Fibroblast of the aortic adventitia (primary cell): ENCODE measurements at regions not wholly inside any gene's neighbourhood (a gene's known extent, or its start where the extent isn't known, plus 50 kb on each side); places are given as distances from the start of the nearest gene placed in this dataset.
"Not testable (repeated sequence)": the region's sequence is repeated elsewhere in the genome, so short reads cannot be mapped to it uniquely, and the experiment has no call there.

Experiments
- DNase-seq: peaks from one replicate; pipeline ENCODE4 v3.0.0-alpha.2; 2010; ENCODE audit warnings: low read depth
- H3K4me3 ChIP-seq: 2 replicates; pipeline ENCODE4 v1.5.1; 2011; ENCODE audit warnings: low read depth, mild to moderate bottlenecking, control low read depth, low read length, moderate library complexity
- TF ChIP-seq, protein P1 (sequence below): IDR thresholded peaks from 2 replicates; pipeline ENCODE4 v1.5.1; 2011; ENCODE audit warnings: mild to moderate bottlenecking, low read length, control low read depth, inconsistent platforms; ENCODE audit not compliant: insufficient read depth

DNA sequence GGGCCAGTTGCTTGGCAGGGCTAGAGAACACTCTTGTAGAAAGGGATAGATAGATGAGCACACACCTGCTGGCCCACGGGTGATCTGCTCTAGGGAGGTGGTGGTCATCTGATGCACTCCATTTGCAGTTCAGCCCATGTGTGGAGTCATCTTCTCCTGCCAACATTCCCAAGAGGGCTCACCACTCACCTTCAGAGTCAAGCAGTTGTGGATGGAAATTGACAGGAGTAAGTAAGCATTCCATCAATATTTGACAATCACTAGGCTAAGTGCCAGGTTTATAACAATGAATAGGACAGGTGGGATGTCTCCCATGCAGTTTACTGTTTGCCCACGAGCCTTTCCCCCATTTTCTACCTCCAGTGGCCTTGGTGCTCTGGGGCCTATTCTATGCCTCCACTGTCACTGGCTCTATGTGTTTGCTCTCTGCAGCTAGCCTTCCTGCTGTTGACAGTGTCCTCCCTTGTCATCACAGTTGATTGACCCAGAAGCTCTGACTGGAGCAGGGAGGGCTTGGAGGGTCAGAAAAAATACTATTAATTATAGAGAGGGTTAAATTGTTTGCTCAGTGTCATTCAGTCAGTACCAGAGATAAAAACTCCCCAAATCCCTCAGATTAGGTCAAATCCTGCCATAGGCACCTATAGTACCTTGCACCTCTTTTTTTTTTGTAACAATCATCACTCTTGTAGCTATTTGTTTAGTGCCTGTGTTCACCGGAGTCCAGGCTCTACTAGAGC lies 134.6 kb upstream of the PZP start:
- TF ChIP-seq, protein P1, sequence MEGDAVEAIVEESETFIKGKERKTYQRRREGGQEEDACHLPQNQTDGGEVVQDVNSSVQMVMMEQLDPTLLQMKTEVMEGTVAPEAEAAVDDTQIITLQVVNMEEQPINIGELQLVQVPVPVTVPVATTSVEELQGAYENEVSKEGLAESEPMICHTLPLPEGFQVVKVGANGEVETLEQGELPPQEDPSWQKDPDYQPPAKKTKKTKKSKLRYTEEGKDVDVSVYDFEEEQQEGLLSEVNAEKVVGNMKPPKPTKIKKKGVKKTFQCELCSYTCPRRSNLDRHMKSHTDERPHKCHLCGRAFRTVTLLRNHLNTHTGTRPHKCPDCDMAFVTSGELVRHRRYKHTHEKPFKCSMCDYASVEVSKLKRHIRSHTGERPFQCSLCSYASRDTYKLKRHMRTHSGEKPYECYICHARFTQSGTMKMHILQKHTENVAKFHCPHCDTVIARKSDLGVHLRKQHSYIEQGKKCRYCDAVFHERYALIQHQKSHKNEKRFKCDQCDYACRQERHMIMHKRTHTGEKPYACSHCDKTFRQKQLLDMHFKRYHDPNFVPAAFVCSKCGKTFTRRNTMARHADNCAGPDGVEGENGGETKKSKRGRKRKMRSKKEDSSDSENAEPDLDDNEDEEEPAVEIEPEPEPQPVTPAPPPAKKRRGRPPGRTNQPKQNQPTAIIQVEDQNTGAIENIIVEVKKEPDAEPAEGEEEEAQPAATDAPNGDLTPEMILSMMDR = no peak
- H3K4me3 ChIP-seq = no peak overlapping the region
- DNase-seq = no peak

GRCh38 chr12:9341260-9341585 lies 133.0 kb upstream of the PZP start:
- H3K4me3 ChIP-seq = no peak overlapping the region
- TF ChIP-seq, protein P1 = no peak
- DNase-seq = no peak

- no peak for DNase-seq
Observed at GRCh38 chr12:9340422-9341259, 132.4 kb upstream of the PZP start.

GRCh38 chr12:9337656-9338055 lies 129.5 kb upstream of the PZP start:
- TF ChIP-seq, protein P1 = no peak
- no peak for DNase-seq
- no peak overlapping the region for H3K4me3 ChIP-seq

More at GRCh38 chr12:9340422-9341259, 132.4 kb upstream of the PZP start:
- no peak overlapping the region for H3K4me3 ChIP-seq
- TF ChIP-seq, protein P1 = no peak

- H3K4me3 ChIP-seq, DNase-seq: not testable (repeated sequence)
Observed at GRCh38 chr12:9336375-9337011, 128.3 kb upstream of the PZP start.

GRCh38 chr12:9335867-9336266 lies 127.7 kb upstream of the PZP start:
- no peak for DNase-seq
- TF ChIP-seq, protein P1 = no peak
- H3K4me3 ChIP-seq = no peak overlapping the region

- TF ChIP-seq, protein P1 = no peak
- no peak overlapping the region for H3K4me3 ChIP-seq
- DNase-seq = no peak
Observed at GRCh38 chr12:9334964-9335363, 126.8 kb upstream of the PZP start.
